ENCODE measurements at regions not wholly inside any gene's neighbourhood (a gene's known extent, or its start where the extent isn't known, plus 50 kb on each side); places are given as distances from the start of the nearest gene placed in this dataset.

DNA sequence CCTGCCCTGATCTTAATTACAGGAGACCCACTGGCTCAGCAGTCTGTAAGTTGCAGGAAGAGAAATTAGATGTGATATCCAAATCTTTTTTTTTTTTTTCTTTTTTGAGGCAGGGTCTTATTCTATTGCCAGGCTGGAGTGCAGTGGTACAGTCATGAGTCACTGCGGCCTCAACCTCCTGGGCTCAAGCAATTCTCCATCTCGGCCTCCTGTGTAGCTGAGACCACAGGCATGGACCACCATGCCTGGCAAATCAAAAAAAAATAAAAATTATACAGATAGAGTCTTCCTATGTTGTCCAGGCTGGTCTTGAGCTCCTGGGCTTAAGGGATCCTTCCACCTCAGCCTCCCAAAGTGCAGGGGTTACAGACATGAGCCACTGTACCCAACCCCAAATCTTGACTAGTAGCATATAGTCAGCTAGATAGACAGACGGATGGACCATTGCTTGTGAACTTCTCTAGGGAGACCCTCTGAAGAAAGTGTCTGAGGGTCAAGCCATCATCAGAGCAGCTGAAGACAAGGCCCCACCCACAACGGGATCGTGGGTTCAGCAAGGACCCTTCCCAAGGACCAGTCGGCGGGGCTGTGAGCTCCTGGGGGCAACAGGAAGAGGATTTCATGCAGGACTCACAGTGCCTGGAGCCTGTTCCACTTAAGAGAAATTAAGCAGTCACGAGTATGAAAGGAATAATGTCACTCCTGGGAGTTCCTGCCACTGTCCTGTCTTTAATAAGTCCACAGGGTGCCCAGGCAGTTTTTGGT is 222.7 kb downstream of the ANKRD60 start:
- TF ChIP-seq MYC (IDR thresholded peaks at IDR 0.05; ENCODE audit: low read depth, low read length) (no peak), POLR2A (IDR thresholded peaks at IDR 0.05; ENCODE audit: extremely low read depth, insufficient read length) (no peak)
- TF ChIP-seq, protein P1, sequence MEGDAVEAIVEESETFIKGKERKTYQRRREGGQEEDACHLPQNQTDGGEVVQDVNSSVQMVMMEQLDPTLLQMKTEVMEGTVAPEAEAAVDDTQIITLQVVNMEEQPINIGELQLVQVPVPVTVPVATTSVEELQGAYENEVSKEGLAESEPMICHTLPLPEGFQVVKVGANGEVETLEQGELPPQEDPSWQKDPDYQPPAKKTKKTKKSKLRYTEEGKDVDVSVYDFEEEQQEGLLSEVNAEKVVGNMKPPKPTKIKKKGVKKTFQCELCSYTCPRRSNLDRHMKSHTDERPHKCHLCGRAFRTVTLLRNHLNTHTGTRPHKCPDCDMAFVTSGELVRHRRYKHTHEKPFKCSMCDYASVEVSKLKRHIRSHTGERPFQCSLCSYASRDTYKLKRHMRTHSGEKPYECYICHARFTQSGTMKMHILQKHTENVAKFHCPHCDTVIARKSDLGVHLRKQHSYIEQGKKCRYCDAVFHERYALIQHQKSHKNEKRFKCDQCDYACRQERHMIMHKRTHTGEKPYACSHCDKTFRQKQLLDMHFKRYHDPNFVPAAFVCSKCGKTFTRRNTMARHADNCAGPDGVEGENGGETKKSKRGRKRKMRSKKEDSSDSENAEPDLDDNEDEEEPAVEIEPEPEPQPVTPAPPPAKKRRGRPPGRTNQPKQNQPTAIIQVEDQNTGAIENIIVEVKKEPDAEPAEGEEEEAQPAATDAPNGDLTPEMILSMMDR (IDR thresholded peaks at IDR 0.05; ENCODE audit: low read depth, low read length) = no peak

Data from NB4 (cell line).